GM12878 (cell line): ENCODE measurements at regions not wholly inside any gene's neighbourhood (a gene's known extent, or its start where the extent isn't known, plus 50 kb on each side); places are given as distances from the start of the nearest gene placed in this dataset.

ENCODE experiments used
- BCL3 ChIP-seq: IDR thresholded peaks from 2 replicates; pipeline ENCODE4 v1.6.1; 2011; ENCODE audit warnings: borderline replicate concordance, low read depth, mild to moderate bottlenecking, moderate library complexity, low read length; ENCODE audit not compliant: insufficient read depth, poor library complexity, severe bottlenecking
- BHLHE40 ChIP-seq, 2 experiments: fragments of 450-650 bp in 1 of 2; IDR thresholded peaks; 2 replicates each; pipeline ENCODE4 v1.6.1; 2011 to 2017; ENCODE audit warnings: low read depth in 2 of 2, borderline replicate concordance in 1 of 2, improper control_type of control experiment in 1 of 2, low read length in 1 of 2, mild to moderate bottlenecking in 1 of 2
- CREM ChIP-seq: IDR thresholded peaks from 2 replicates; pipeline ENCODE4 v1.6.1; 2014; ENCODE audit warnings: antibody characterized with exemption, low read depth
- CTCF ChIP-seq, 3 experiments: IDR thresholded peaks in 2 of 3; conservative IDR thresholded peaks in 1 of 3; 2 replicates each; pipeline ENCODE4 v1.5.1; 2011; ENCODE audit warnings: low read depth in 3 of 3, low read length in 3 of 3, mild to moderate bottlenecking in 3 of 3, control low read depth in 2 of 3, moderate library complexity in 2 of 3, inconsistent platforms in 1 of 3, mixed read lengths in 1 of 3; ENCODE audit not compliant: control insufficient read depth in 2 of 3, insufficient read depth in 1 of 3; ENCODE audit errors: extremely low read depth in 1 of 3
- HCFC1 ChIP-seq: fragments of 150-350 bp; IDR thresholded peaks from 2 replicates; pipeline ENCODE4 v1.6.1; 2014; ENCODE audit warnings: low read length
- IRF3 ChIP-seq: fragments of 450-650 bp; IDR thresholded peaks from 2 replicates; pipeline ENCODE4 v1.6.1; 2014; ENCODE audit warnings: mild to moderate bottlenecking
- RAD21 ChIP-seq: IDR thresholded peaks from 2 replicates; pipeline ENCODE4 v1.6.1; 2011; ENCODE audit warnings: mild to moderate bottlenecking, low read depth, low read length, moderate library complexity; ENCODE audit not compliant: insufficient read depth
- SMC3 ChIP-seq: IDR thresholded peaks from 2 replicates; pipeline ENCODE4 v1.6.1; 2011; ENCODE audit warnings: low read length, improper control_type of control experiment, borderline replicate concordance

- no peak for TF ChIP-seq IRF3
- peak; percentile 44 for TF ChIP-seq RAD21
- no peak for TF ChIP-seq HCFC1
- TF ChIP-seq BCL3, result no peak
- TF ChIP-seq CREM, result peak; percentile 60
- peak; percentile 35; the same call in 1 of the 2 replicates for TF ChIP-seq SMC3
- TF ChIP-seq CTCF (IDR thresholded peaks at IDR 0.05 in 2 of 3, conservative IDR thresholded peaks at IDR 0.05 in 1 of 3; ENCODE audit: control insufficient read depth in 2 of 3, extremely low read depth in 1 of 3, insufficient read depth in 1 of 3, low read depth in 3 of 3, low read length in 3 of 3), result peak; percentile 59 to 82 (median 77)
- no peak for TF ChIP-seq BHLHE40 (IDR thresholded peaks at IDR 0.05; ENCODE audit: borderline replicate concordance in 1 of 2, low read depth in 2 of 2, low read length in 1 of 2)
These were observed 98.4 kb downstream of the VPREB1 start (continued) for GRCh38 chr22:22342697-22343580.
